T-cell (primary cell): ENCODE measurements at regions not wholly inside any gene's neighbourhood (a gene's known extent, or its start where the extent isn't known, plus 50 kb on each side); places are given as distances from the start of the nearest gene placed in this dataset.
A peak's percentile ranks its signal among the peaks of the same experiment; 100 is the strongest.

Experiments
- ATAC-seq, 4 experiments: fragments of 200-7000 bp in 3 of 4; fragments of 150-1000 bp in 1 of 4; cut with Tn5 transposase; replicated peaks in 1 of 4; 1 replicate in 3 of 4; 2 replicates in 1 of 4; pipeline ENCODE4 v1.10.0; 2021; ENCODE audit warnings: moderate library complexity in 3 of 4, mild to moderate bottlenecking in 2 of 4, moderate number of reproducible peaks in 1 of 4
- CTCF ChIA-PET, 2 donors: fragments of 300-600 bp; sonication (Branson Sonifier 250); formaldehyde crosslinking; loops; one replicate each; lab custom pipeline; 2022; ENCODE audit warnings: antibody characterized with exemption in 2 of 2; lab: Charles Lee
- POLR2A ChIA-PET, 2 donors: fragments of 300-600 bp; sonication (Branson Sonifier 250); formaldehyde crosslinking; loops; one replicate each; lab custom pipeline; 2022; ENCODE audit warnings: antibody characterized with exemption in 2 of 2; lab: Charles Lee
- DNase-seq, 35 experiments: peaks; one replicate each; pipeline versions ENCODE4 v3.0.0 to v3.0.0-alpha.2; 2013 to 2023
- H3K27ac ChIP-seq: one replicate; pipeline ENCODE4 v1.5.1; 2013; ENCODE audit warnings: low read length
- H3K27me3 ChIP-seq, 2 experiments: replicated peaks in 1 of 2; 1 replicate in 1 of 2; 2 replicates in 1 of 2; pipeline versions ENCODE4 v1.6.1 to v1.7.0; 2013; ENCODE audit warnings: low read length in 1 of 2, mixed read lengths in 1 of 2; ENCODE audit not compliant: control insufficient read depth in 2 of 2, insufficient read depth in 2 of 2; ENCODE audit errors: extremely low read depth in 1 of 2
- H3K36me3 ChIP-seq, 2 donors: 1 replicate in 1 of 2; 2 replicates in 1 of 2; pipeline versions ENCODE4 v1.6.1 to v1.7.0; 2013; ENCODE audit warnings: low read length in 1 of 2; ENCODE audit not compliant: control insufficient read depth in 2 of 2, insufficient read depth in 1 of 2; ENCODE audit errors: extremely low read depth in 1 of 2
- H3K4me1 ChIP-seq, 2 experiments: 1 replicate in 1 of 2; 2 replicates in 1 of 2; pipeline versions ENCODE4 v1.6.1 to v1.7.0; 2013; ENCODE audit warnings: low read length in 2 of 2, mixed read lengths in 1 of 2; ENCODE audit not compliant: insufficient read depth in 2 of 2, control insufficient read depth in 1 of 2; ENCODE audit errors: extremely low read depth in 1 of 2
- H3K4me3 ChIP-seq, 2 donors: 1 replicate in 1 of 2; 2 replicates in 1 of 2; pipeline versions ENCODE4 v1.5.1 to v1.7.0; 2013; ENCODE audit warnings: mild to moderate bottlenecking in 2 of 2, low read length in 1 of 2, moderate library complexity in 1 of 2; ENCODE audit not compliant: control insufficient read depth in 1 of 2; ENCODE audit errors: extremely low read depth in 1 of 2
- H3K9me3 ChIP-seq: 2 replicates; pipeline ENCODE4 v1.7.0; 2013
- H3K27ac Mint-ChIP-seq, 2 donors: one replicate each; pipeline ENCODE4 v1.8.0; 2020 to 2021; ENCODE audit warnings: mild to moderate bottlenecking in 2 of 2, mixed read lengths in 2 of 2
- H3K27me3 Mint-ChIP-seq, 2 donors: one replicate each; pipeline ENCODE4 v1.8.0; 2021 to 2022; ENCODE audit warnings: mixed read lengths in 2 of 2
- H3K36me3 Mint-ChIP-seq: one replicate; pipeline ENCODE4 v1.8.0; 2021; ENCODE audit warnings: mixed read lengths
- H3K4me1 Mint-ChIP-seq, 3 donors: one replicate each; pipeline ENCODE4 v1.8.0; 2020 to 2022; ENCODE audit warnings: mixed read lengths in 3 of 3, mild to moderate bottlenecking in 1 of 3
- H3K4me3 Mint-ChIP-seq, 3 donors: one replicate each; pipeline ENCODE4 v1.8.0; 2020 to 2022; ENCODE audit warnings: mild to moderate bottlenecking in 3 of 3, mixed read lengths in 3 of 3, moderate library complexity in 3 of 3
- H3K9me3 Mint-ChIP-seq, 3 donors: one replicate each; pipeline ENCODE4 v1.8.0; 2020 to 2022; ENCODE audit warnings: mixed read lengths in 3 of 3
- WGBS: methylation state at CpG from one replicate; pipeline ENCODE4 v1.1.5; 2013; ENCODE audit warnings: missing lambda C conversion rate; ENCODE audit not compliant: insufficient coverage; 5-methylcytosine and 5-hydroxymethylcytosine counted together

DNA sequence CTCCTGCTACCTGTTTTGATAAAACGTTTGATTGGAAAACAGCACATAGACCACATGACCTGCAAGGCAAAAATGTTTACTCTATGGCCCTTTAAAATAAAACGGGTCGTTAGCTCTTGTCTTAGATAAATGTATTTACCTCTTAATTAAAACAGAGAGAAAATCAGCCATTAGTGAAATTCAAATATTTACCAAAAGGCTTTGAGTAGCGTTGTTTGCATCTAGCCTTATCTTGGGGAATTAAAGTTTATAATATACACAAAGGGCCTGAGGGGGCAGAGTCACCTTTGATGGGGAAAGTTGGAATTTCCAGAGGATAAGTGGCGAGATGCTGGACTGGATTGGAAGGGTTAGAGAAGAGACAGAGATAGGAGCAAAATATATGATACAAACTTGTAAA is 111.3 kb downstream of the FBXO4 start:
- H3K27me3 Mint-ChIP-seq, result peaks cover 31 to 41% of the 10 kb centered on the region in 2 donors
- Histone ChIP-seq H3K9me3 (no peaks in the 10 kb centered on the region), H3K27ac (no peak overlapping the region), H3K36me3 (no peaks in the 10 kb centered on the region), H3K4me3 (no peak overlapping the region), H3K27me3 (peaks cover 0 to 4% of the 10 kb centered on the region in 2 experiments), H3K4me1 (no peaks in the 10 kb centered on the region)
- H3K36me3 Mint-ChIP-seq, result no peaks in the 10 kb centered on the region
- CTCF ChIA-PET, result interaction anchor here in 1 of 2 donors (1.5 kb wide), 1 partner anchor 21 kb away, joined by 4 read pairs; no protein-coding TSS in a partner anchor
- peaks cover 0 to 2% (median 0%) of the 10 kb centered on the region in 3 donors for H3K9me3 Mint-ChIP-seq
- no peak overlapping the region for H3K27ac Mint-ChIP-seq
- no peaks in the 10 kb centered on the region for H3K4me1 Mint-ChIP-seq
- DNase-seq (no peak), ATAC-seq (no peak)
- no peak overlapping the region for H3K4me3 Mint-ChIP-seq
- WGBS, result 83% methylated on average over 1 of the region's 5 CpGs
- POLR2A ChIA-PET, result interaction anchor here in 1 of 2 donors (0.5 kb wide), 1 partner anchor 1338 kb away, joined by 5 read pairs; no protein-coding TSS in a partner anchor

DNA sequence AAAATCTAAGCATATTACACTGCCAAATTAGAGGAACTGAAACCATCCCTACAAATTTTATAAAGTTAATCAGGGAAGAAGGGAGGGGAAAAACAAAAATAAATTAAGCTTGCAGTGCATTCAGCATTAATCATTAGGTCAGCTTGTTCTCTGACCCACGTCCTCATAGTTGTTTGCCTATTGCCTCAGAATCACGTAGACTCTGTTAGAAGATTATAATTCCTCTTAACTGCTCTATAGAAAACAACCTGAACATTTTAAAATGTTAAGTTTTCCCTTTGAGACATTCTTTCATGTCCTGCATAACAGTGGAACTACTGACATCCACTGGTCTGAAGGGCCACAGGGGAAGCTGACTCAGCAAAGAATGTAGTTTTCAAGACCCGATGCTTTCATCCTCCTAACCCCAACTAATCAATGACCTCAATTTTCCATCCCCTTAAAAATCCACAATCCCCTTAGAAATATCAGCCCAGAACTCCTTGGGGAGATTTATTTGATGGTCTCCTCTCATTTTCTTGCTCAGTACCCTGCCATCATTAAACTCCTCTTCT is 112.4 kb downstream of the FBXO4 start:
- ChIA-PET CTCF (interaction anchor here in 1 of 2 donors (1.5 kb wide), 1 partner anchor 20 kb away, joined by 4 read pairs; no protein-coding TSS in a partner anchor), POLR2A (interaction anchor here in 1 of 2 donors (0.7 kb wide), 1 partner anchor 13 kb away, joined by 3 read pairs; no protein-coding TSS in a partner anchor)
- no peak overlapping the region for H3K4me3 Mint-ChIP-seq
- H3K9me3 Mint-ChIP-seq, result no peaks in the 10 kb centered on the region
- no peaks in the 10 kb centered on the region for H3K4me1 Mint-ChIP-seq
- no peak for DNase-seq
- no CpG with 5 or more reads among the region's 3 CpGs for WGBS
- Histone ChIP-seq H3K4me1 (no peaks in the 10 kb centered on the region), H3K4me3 (no peak overlapping the region), H3K9me3 (no peaks in the 10 kb centered on the region), H3K27me3 (no peaks in the 10 kb centered on the region), H3K27ac (no peak overlapping the region), H3K36me3 (no peaks in the 10 kb centered on the region)
- ATAC-seq, result no peak
- no peak overlapping the region for H3K27ac Mint-ChIP-seq
- H3K36me3 Mint-ChIP-seq, result no peaks in the 10 kb centered on the region
- peaks cover 28 to 38% of the 10 kb centered on the region in 2 donors for H3K27me3 Mint-ChIP-seq

DNA sequence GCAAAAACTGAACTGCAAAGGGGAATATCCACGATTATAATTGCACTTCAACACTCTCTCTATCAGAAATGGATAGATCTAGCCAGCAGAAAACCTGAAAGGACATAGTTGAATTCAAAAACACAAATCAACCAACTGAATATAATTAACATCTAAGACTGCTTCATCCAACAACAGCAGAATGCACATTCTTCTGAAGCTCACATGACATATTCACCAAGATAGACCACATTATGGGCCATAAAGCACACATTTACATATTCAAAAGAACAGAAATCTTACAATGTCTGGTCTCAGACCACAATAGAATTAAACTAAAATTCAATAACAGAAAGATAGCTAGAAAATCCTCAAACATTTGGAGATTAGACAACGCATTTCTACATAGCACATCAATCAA is 118.3 kb downstream of the FBXO4 start:
- no peak for DNase-seq
- H3K27ac ChIP-seq, result no peak overlapping the region
- ATAC-seq, result no peak
- no peak overlapping the region for H3K27ac Mint-ChIP-seq
- H3K36me3 ChIP-seq, result no peaks in the 10 kb centered on the region
- no peak overlapping the region for H3K4me3 ChIP-seq
- H3K36me3 Mint-ChIP-seq, result no peaks in the 10 kb centered on the region
- H3K4me1 Mint-ChIP-seq, result no peaks in the 10 kb centered on the region
- H3K27me3 ChIP-seq, result no peaks in the 10 kb centered on the region
- peaks cover 0 to 4% (median 0%) of the 10 kb centered on the region in 3 donors for H3K9me3 Mint-ChIP-seq
- WGBS, result no CpG with 5 or more reads among the region's 2 CpGs
- H3K27me3 Mint-ChIP-seq, result peaks cover 29 to 32% of the 10 kb centered on the region in 2 donors
- no peak overlapping the region for H3K4me3 Mint-ChIP-seq
- H3K4me1 ChIP-seq, result no peaks in the 10 kb centered on the region
- POLR2A ChIA-PET, result no interaction called here
- H3K9me3 ChIP-seq, result no peaks in the 10 kb centered on the region
- CTCF ChIA-PET, result interaction anchor here (0.8 to 1.0 kb wide), 2 partner anchors 14 to 37 kb away, joined by 3 read pairs; no protein-coding TSS in a partner anchor

- Mint-ChIP-seq H3K27me3 (peaks cover 6 to 16% of the 10 kb centered on the region in 2 donors), H3K9me3 (no peaks in the 10 kb centered on the region), H3K27ac (no peak overlapping the region), H3K4me1 (peaks cover 0 to 2% (median 0%) of the 10 kb centered on the region in 3 donors), H3K4me3 (no peak overlapping the region), H3K36me3 (no peaks in the 10 kb centered on the region)
- no peak overlapping the region for H3K27ac ChIP-seq
- CTCF ChIA-PET, result interaction anchor here (0.6 to 6.3 kb wide), 25 partner anchors 9 to 1435 kb away, joined by 3 to 200 read pairs (median 4); partner anchors contain the start of genes FBXO4 (in 1 of the 2) and RIMOC1 (in 1 of the 2)
- no peaks in the 10 kb centered on the region for H3K9me3 ChIP-seq
- H3K4me3 ChIP-seq, result no peak overlapping the region
- POLR2A ChIA-PET, result interaction anchor here in 1 of 2 donors (0.5 to 0.9 kb wide), 3 partner anchors 30 to 201 kb away, joined by 3 read pairs; partner anchors contain the start of gene RIMOC1
- peak in 34 of 35 experiments; percentile 7 to 72 (median 41) for DNase-seq
- no peaks in the 10 kb centered on the region for H3K36me3 ChIP-seq
- ATAC-seq, result peak; percentile 62 to 78 (median 70)
- WGBS, result 33% methylated on average over 5 of the region's 5 CpGs
- H3K4me1 ChIP-seq, result no peaks in the 10 kb centered on the region
- H3K27me3 ChIP-seq, result peaks cover 0 to 4% of the 10 kb centered on the region in 2 experiments
Measured at GRCh38 chr5:42057254-42057690, 132.2 kb downstream of the FBXO4 start.

- no peaks in the 10 kb centered on the region for H3K9me3 Mint-ChIP-seq
- peaks cover 4 to 6% of the 10 kb centered on the region in 2 donors for H3K27me3 Mint-ChIP-seq
- H3K27ac Mint-ChIP-seq, result no peak overlapping the region
- Histone ChIP-seq H3K27ac (no peak overlapping the region), H3K36me3 (no peaks in the 10 kb centered on the region), H3K4me3 (no peak overlapping the region), H3K9me3 (no peaks in the 10 kb centered on the region), H3K27me3 (peaks cover 0 to 4% of the 10 kb centered on the region in 2 experiments), H3K4me1 (no peaks in the 10 kb centered on the region)
- POLR2A ChIA-PET, result no interaction called here
- H3K4me1 Mint-ChIP-seq, result peaks cover 0 to 2% (median 0%) of the 10 kb centered on the region in 3 donors
- CTCF ChIA-PET, result interaction anchor here in 1 of 2 donors (2.2 kb wide), 1 partner anchor 203 kb away, joined by 7 read pairs; no protein-coding TSS in a partner anchor
- ATAC-seq (no peak), DNase-seq (no peak)
- H3K36me3 Mint-ChIP-seq, result no peaks in the 10 kb centered on the region
- no peak overlapping the region for H3K4me3 Mint-ChIP-seq
- WGBS, result no CpG with 5 or more reads among the region's 3 CpGs
Measured at GRCh38 chr5:42059291-42059690, 134.2 kb downstream of the FBXO4 start.

DNA sequence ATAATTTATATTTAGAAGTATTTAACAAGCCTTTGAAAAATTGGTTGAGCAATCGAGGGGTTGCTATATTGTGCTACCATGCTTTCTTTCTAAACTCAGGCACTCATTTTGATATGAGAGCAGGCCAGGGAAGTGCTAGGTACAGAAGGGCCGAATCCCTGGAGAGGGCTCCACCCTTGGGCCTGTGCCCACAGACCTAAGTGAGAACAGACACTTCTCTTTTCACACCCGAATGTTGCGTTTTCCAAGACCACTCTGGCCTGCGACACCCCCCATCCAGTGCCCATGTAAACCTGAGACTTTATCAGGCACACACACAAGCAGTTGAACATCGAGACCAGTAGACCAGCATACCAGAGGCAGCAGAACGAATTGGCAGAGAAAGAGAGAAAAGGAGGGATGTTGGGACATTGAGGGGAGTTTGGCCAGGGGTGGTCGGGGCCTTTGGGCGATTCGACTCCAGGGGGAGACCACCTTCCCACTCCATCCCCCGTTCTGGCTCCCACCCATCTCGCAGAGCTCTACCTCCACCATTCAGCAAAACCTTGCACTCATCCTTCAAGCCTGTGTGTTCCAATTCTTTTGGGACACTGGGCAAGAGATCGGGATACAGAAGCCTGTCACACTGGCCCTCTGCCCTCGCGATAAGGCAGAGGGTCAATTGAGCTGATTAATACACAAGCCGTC is 134.8 kb downstream of the FBXO4 start:
- 84% methylated on average over 7 of the region's 16 CpGs for WGBS

More for the DNA sequence above, 134.8 kb downstream of the FBXO4 start:
- Histone ChIP-seq H3K9me3 (no peaks in the 10 kb centered on the region), H3K27me3 (peaks cover 0 to 4% of the 10 kb centered on the region in 2 experiments), H3K4me3 (no peak overlapping the region), H3K36me3 (no peaks in the 10 kb centered on the region), H3K4me1 (no peaks in the 10 kb centered on the region), H3K27ac (no peak overlapping the region)
- Mint-ChIP-seq H3K36me3 (no peaks in the 10 kb centered on the region), H3K9me3 (no peaks in the 10 kb centered on the region), H3K27me3 (peaks cover 4 to 6% of the 10 kb centered on the region in 2 donors), H3K27ac (no peak overlapping the region), H3K4me1 (peaks cover 0 to 2% (median 0%) of the 10 kb centered on the region in 3 donors), H3K4me3 (no peak overlapping the region)
- no peak for ATAC-seq
- ChIA-PET POLR2A (no interaction called here), CTCF (interaction anchor here in 1 of 2 donors (2.2 kb wide), 1 partner anchor 204 kb away, joined by 7 read pairs; no protein-coding TSS in a partner anchor)
- DNase-seq, result no peak
